GM12873 (cell line): ENCODE measurements at regions not wholly inside any gene's neighbourhood (a gene's known extent, or its start where the extent isn't known, plus 50 kb on each side); places are given as distances from the start of the nearest gene placed in this dataset.

Experiments used
- CTCF ChIP-seq: IDR thresholded peaks from 2 replicates; pipeline ENCODE4 v1.5.1; 2012; ENCODE audit warnings: low read depth, mild to moderate bottlenecking, moderate library complexity, low read length, control low read depth; ENCODE audit not compliant: insufficient read depth; ENCODE audit errors: missing control alignments

DNA sequence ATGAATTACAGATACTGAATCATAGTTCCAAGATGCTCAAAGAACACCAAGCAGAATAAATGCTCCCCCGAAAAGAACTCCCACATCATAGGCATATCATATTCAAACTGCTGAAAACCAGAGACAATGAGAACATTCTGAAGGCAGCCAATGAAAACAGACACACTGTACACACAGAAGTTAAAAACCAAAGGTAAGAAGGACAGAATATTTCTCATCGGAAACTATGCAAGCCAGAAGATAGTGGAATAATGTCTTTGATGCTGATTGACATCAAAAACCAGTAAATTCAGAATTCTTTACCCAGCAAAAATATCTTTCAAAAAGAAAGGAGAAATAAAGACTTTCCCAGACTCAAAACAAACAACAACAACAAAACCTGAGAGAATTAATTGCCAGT lies 73.8 kb upstream of the IRX5 start:
- TF ChIP-seq CTCF, result no peak

GRCh38 chr16:54847609-54848008 lies 83.1 kb upstream of the IRX5 start:
- TF ChIP-seq CTCF, result no peak

GRCh38 chr16:54847207-54847606 lies 83.5 kb upstream of the IRX5 start:
- no peak for TF ChIP-seq CTCF

DNA sequence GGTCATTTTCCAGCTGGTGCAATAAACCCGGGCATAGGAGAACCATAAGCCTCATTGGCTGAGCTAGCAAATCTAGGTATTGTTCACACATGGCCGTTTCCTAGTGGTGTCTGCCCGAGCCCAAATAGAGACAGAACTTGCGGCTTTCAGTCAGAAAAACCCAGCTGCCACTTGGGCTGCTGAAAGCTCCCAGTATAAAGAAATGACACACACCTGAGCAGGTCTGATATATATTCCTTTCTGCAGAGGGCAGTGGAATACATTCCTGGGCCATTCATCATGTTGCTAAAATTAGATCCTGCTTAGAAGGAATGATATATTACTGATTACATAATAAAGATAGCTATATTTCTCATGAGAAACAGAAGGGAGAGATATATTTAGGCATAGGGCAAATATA lies 83.9 kb upstream of the IRX5 start:
- no peak for TF ChIP-seq CTCF

DNA sequence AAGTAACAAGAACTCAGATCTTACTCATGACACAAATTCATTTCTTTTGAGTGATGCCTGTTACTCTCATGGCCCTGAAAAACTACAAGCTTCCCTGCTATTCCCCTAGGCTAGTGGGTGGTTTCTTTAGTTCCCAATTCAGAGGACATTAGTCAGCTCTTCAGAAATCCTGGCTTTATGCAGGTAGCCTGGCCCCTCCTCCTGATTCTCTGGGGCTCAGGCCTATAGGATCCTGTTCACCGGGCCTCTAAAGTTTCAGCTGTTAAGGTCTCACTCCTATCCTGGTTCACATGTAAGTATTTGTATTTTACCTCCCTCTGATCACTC lies 87.3 kb upstream of the IRX5 start:
- no peak for TF ChIP-seq CTCF

- TF ChIP-seq CTCF, result no peak
These were observed 87.8 kb upstream of the IRX5 start for GRCh38 chr16:54842743-54843423.

- TF ChIP-seq CTCF, result no peak
These were observed 101.0 kb upstream of the IRX5 start for GRCh38 chr16:54829691-54830090.

GRCh38 chr16:54822892-54823291 lies 107.8 kb upstream of the IRX5 start:
- TF ChIP-seq CTCF, result no peak
